HEK293T (cell line): ENCODE measurements at regions not wholly inside any gene's neighbourhood (a gene's known extent, or its start where the extent isn't known, plus 50 kb on each side); places are given as distances from the start of the nearest gene placed in this dataset.

Source experiments
- CTCF ChIA-PET: fragments of 350-600 bp; formaldehyde crosslinking; extraction: SDS; loops from one replicate; lab custom pipeline; 2021; ENCODE audit warnings: antibody characterized with exemption, inconsistent platforms; lab: Yijun Ruan, JAX
- POLR2A ChIA-PET: fragments of 350-600 bp; formaldehyde crosslinking; extraction: SDS; loops from one replicate; lab custom pipeline; 2020; ENCODE audit warnings: antibody characterized with exemption, inconsistent platforms; lab: Yijun Ruan, JAX
- DNase-seq: peaks from one replicate; pipeline ENCODE4 v3.0.0; 2012; ENCODE audit warnings: mixed read lengths; ENCODE audit errors: extremely low spot score
- ARNT ChIP-seq: fragments of 450-650 bp; IDR thresholded peaks from 2 replicates; pipeline ENCODE4 v1.6.1; 2017; ENCODE audit warnings: mild to moderate bottlenecking
- BHLHE40 ChIP-seq: fragments of 450-650 bp; IDR thresholded peaks from 2 replicates; pipeline ENCODE4 v1.6.1; 2016; ENCODE audit warnings: mild to moderate bottlenecking, moderate library complexity, borderline replicate concordance
- CTBP1 ChIP-seq: fragments of 450-650 bp; IDR thresholded peaks from 2 replicates; pipeline ENCODE4 v1.6.1; 2016; ENCODE audit warnings: borderline replicate concordance
- ELF4 ChIP-seq: fragments of 450-650 bp; IDR thresholded peaks from 2 replicates; pipeline ENCODE4 v1.6.1; 2017; ENCODE audit warnings: antibody characterized with exemption
- FOXA1 ChIP-seq: fragments of 450-650 bp; IDR thresholded peaks from 2 replicates; pipeline ENCODE4 v1.6.1; 2016; ENCODE audit warnings: mild to moderate bottlenecking
- FOXK2 ChIP-seq: fragments of 450-650 bp; IDR thresholded peaks from 2 replicates; pipeline ENCODE4 v1.6.1; 2016; ENCODE audit warnings: mild to moderate bottlenecking
- FOXM1 ChIP-seq: fragments of 450-650 bp; IDR thresholded peaks from 2 replicates; pipeline ENCODE4 v1.6.1; 2017; ENCODE audit warnings: mild to moderate bottlenecking, borderline replicate concordance
- HDGF ChIP-seq: fragments of 450-650 bp; IDR thresholded peaks from 2 replicates; pipeline ENCODE4 v1.6.1; 2017; ENCODE audit warnings: antibody characterized with exemption, borderline replicate concordance
- L3MBTL2 ChIP-seq: fragments of 450-650 bp; conservative IDR thresholded peaks from 2 replicates; pipeline ENCODE4 v1.6.1; 2016; ENCODE audit warnings: mild to moderate bottlenecking
- LEF1 ChIP-seq: fragments of 450-650 bp; IDR thresholded peaks from 2 replicates; pipeline ENCODE4 v1.6.1; 2017; ENCODE audit warnings: mild to moderate bottlenecking, borderline replicate concordance
- NFRKB ChIP-seq: fragments of 450-650 bp; IDR thresholded peaks from 2 replicates; pipeline ENCODE4 v1.6.1; 2016; ENCODE audit warnings: mild to moderate bottlenecking, moderate library complexity
- SP1 ChIP-seq: fragments of 450-650 bp; IDR thresholded peaks from 2 replicates; pipeline ENCODE4 v1.6.1; 2017
- SUZ12 ChIP-seq: fragments of 450-650 bp; IDR thresholded peaks from 2 replicates; pipeline ENCODE4 v1.6.1; 2016; ENCODE audit warnings: mild to moderate bottlenecking
- TARDBP ChIP-seq: fragments of 450-650 bp; IDR thresholded peaks from 2 replicates; pipeline ENCODE4 v1.6.1; 2016
- ZNF384 ChIP-seq: fragments of 450-650 bp; IDR thresholded peaks from 2 replicates; pipeline ENCODE4 v1.6.1; 2016
- TF ChIP-seq, protein P1 (sequence below): fragments of 450-650 bp; IDR thresholded peaks from 2 replicates; pipeline ENCODE4 v1.6.1; 2016

DNA sequence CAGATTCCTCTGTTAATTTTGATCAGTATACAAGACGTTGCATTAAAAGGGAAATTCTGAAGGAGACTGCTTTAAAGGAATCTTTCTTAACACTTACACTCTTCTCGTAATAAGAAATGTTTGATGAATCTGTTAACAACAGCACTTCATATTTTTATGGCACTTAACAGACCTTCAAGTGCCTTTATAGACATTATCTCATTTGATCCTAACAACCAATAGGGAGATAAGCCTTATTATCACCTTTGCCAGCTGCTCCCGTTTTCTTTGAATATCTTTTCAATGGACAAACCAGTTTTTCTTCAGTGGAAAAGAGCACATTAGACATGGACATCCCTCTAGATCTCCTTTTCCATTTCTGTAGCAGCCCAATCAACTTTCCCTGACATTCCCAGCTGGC, 653.0 kb upstream of the FAM98A start:
- TF ChIP-seq FOXK2 (no peak), LEF1 (no peak), ARNT (no peak), FOXM1 (no peak), L3MBTL2 (no peak), ZNF384 (no peak), TARDBP (no peak), NFRKB (no peak)
- no peak for DNase-seq
- POLR2A ChIA-PET = no interaction called here

GRCh38 chr2:34251578-34251977, 652.5 kb upstream of the FAM98A start:
- POLR2A ChIA-PET = no interaction called here

More for the DNA sequence above, 653.0 kb upstream of the FAM98A start:
- CTCF ChIA-PET = no interaction called here

DNA sequence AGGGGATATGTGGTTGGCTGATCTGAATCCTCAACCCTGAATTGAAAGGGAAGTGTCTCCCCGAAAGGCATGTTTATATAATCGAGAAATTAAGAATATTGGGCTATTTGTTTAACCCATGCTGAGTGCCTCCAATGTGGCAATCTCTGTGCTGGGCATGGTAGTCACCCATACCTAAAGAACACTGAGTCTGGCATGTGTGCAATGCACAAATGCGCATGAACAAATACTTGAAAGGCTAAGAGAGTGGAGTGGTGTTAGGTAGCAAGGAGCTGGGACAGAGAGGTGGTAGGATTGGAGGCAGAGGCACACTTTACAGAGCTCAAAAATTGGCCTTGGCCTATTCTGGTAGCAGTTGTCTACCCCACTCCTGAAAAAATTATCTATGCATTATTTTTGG, 645.1 kb upstream of the FAM98A start:
- ChIA-PET CTCF (no interaction called here), POLR2A (no interaction called here)
- DNase-seq = no peak
- TF ChIP-seq FOXM1 = no peak
- TF ChIP-seq L3MBTL2 = no peak
- TF ChIP-seq ELF4 = no peak
- TF ChIP-seq ZNF384 = no peak
- TF ChIP-seq CTBP1 = no peak
- TF ChIP-seq BHLHE40 = no peak
- TF ChIP-seq SP1 = no peak
- no peak for TF ChIP-seq ARNT
- no peak for TF ChIP-seq SUZ12
- TF ChIP-seq NFRKB = no peak
- no peak for TF ChIP-seq FOXA1
- TF ChIP-seq HDGF = no peak
- TF ChIP-seq LEF1 = no peak
- TF ChIP-seq, protein P1, sequence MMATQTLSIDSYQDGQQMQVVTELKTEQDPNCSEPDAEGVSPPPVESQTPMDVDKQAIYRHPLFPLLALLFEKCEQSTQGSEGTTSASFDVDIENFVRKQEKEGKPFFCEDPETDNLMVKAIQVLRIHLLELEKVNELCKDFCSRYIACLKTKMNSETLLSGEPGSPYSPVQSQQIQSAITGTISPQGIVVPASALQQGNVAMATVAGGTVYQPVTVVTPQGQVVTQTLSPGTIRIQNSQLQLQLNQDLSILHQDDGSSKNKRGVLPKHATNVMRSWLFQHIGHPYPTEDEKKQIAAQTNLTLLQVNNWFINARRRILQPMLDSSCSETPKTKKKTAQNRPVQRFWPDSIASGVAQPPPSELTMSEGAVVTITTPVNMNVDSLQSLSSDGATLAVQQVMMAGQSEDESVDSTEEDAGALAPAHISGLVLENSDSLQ = no peak

More at GRCh38 chr2:34251578-34251977, 652.5 kb upstream of the FAM98A start:
- CTCF ChIA-PET = no interaction called here
- DNase-seq = no peak
- TF ChIP-seq ZNF384 = no peak
- TF ChIP-seq HDGF = no peak
- TF ChIP-seq TARDBP = no peak
- TF ChIP-seq NFRKB = no peak
- TF ChIP-seq SP1 = no peak
- TF ChIP-seq, protein P1 = no peak
- no peak for TF ChIP-seq BHLHE40
- TF ChIP-seq FOXM1 = no peak
- no peak for TF ChIP-seq FOXA1
- no peak for TF ChIP-seq ARNT
- TF ChIP-seq ELF4 = no peak
- no peak for TF ChIP-seq L3MBTL2
- TF ChIP-seq CTBP1 = no peak
- no peak for TF ChIP-seq SUZ12
- no peak for TF ChIP-seq FOXK2

DNA sequence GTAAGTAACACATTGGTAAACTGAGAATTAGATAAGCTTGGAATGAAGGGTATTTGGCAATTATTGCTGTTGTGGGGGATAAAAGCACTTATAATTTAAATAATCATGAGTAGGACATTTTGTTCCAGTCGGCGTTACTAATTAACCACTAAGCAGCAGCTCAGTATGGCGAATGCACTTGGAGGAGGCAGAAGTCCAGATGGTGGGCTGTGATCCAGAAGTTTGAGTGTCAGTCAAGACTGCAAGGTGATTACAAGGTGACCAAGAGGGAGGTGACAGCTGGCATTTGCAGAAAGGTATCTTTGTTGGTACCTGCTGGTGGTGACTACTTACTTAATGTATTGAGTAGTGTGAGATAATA, 643.6 kb upstream of the FAM98A start:
- TF ChIP-seq FOXK2 (no peak), CTBP1 (no peak), ZNF384 (no peak), FOXM1 (no peak), HDGF (no peak), TARDBP (no peak), FOXA1 (no peak), ARNT (no peak), LEF1 (no peak)
- ChIA-PET POLR2A (no interaction called here), CTCF (no interaction called here)
- no peak for DNase-seq

DNA sequence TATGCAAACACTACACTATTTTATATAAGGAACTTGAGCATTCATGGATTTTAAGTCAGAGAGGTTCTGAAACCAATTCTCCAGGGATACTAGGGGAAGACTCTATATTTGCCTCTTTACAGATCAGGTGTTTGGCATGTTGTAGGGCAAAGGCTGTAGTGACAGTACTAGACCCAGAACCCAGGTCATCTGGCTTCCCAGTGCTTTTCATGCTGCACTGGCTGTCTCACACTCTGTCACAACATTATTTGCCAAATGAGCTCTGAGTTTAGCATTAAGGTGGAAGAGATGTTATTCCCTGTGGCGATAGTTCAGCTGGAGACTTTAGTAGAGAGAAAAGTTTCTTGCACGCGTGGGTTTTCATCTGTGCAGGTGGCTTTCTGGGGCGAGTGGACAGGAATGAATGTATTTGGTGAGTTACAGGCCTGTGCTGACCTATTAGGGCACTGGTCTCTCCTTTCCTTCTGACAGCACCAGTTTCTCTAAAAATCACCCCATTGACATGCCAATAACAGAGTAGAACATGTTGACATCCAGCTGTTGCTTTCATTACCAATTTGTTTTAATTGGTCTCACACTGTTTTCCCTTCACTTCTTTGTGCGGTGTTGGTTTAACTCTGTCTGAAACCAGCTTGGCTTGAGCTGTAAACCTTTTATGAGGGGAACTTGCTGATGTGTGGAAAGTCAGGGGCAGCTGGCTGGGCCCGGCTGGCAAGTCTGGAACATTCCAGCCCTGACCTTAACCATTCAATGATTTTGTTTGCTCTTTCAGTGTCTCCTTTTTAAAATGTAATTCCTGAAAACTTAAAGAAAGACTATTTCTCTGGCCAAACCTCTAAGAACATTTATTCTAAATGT, 643.0 kb upstream of the FAM98A start:
- ChIA-PET CTCF (no interaction called here), POLR2A (no interaction called here)
- TF ChIP-seq NFRKB (no peak), SUZ12 (no peak), LEF1 (no peak), SP1 (no peak), ELF4 (no peak), ZNF384 (no peak), FOXA1 (no peak), CTBP1 (no peak)
- TF ChIP-seq, protein P1 = no peak
- DNase-seq = no peak

GRCh38 chr2:34239511-34239910, 640.4 kb upstream of the FAM98A start:
- TF ChIP-seq, protein P1 = no peak
- TF ChIP-seq ELF4 (no peak), TARDBP (no peak), FOXM1 (no peak), ZNF384 (no peak), FOXK2 (no peak), SP1 (no peak), FOXA1 (no peak), BHLHE40 (no peak), LEF1 (no peak), L3MBTL2 (no peak)
- POLR2A ChIA-PET = no interaction called here
- CTCF ChIA-PET = no interaction called here

More at GRCh38 chr2:34239511-34239910, 640.4 kb upstream of the FAM98A start:
- DNase-seq = no peak
